H9 (cell line): ENCODE measurements at regions not wholly inside any gene's neighbourhood (a gene's known extent, or its start where the extent isn't known, plus 50 kb on each side); places are given as distances from the start of the nearest gene placed in this dataset.

ENCODE experiments used
- DNase-seq: peaks from one replicate; pipeline ENCODE4 v3.0.0-alpha.2; 2017
- H2AFZ ChIP-seq: one replicate; pipeline ENCODE4 v1.6.1; 2013; ENCODE audit warnings: mild to moderate bottlenecking, low read length, control low read depth, moderate library complexity
- H2AK5ac ChIP-seq: 2 replicates; pipeline ENCODE4 v1.6.1; 2013; ENCODE audit warnings: low read length, control low read depth, mixed read lengths; ENCODE audit not compliant: insufficient read length
- H2BK120ac ChIP-seq: one replicate; pipeline ENCODE4 v1.6.1; 2013; ENCODE audit warnings: low read depth, mild to moderate bottlenecking, low read length, control low read depth, inconsistent platforms; ENCODE audit not compliant: poor library complexity, severe bottlenecking
- H2BK12ac ChIP-seq: 2 replicates; pipeline ENCODE4 v1.6.1; 2013; ENCODE audit warnings: low read length, control low read depth, mixed read lengths, low read depth; ENCODE audit not compliant: insufficient read length
- H2BK15ac ChIP-seq: 2 replicates; pipeline ENCODE4 v1.6.1; 2013; ENCODE audit warnings: low read depth, low read length, control low read depth
- H2BK20ac ChIP-seq: one replicate; pipeline ENCODE4 v1.6.1; 2013; ENCODE audit warnings: low read depth, mild to moderate bottlenecking, low read length, control low read depth, inconsistent platforms; ENCODE audit not compliant: poor library complexity, severe bottlenecking
- H2BK5ac ChIP-seq: 2 replicates; pipeline ENCODE4 v1.6.1; 2013; ENCODE audit warnings: low read length, control low read depth, mixed read lengths; ENCODE audit not compliant: insufficient read length
- H3K14ac ChIP-seq: 2 replicates; pipeline ENCODE4 v1.6.1; 2013; ENCODE audit warnings: low read length, control low read depth; ENCODE audit not compliant: insufficient read depth
- H3K18ac ChIP-seq: 2 replicates; pipeline ENCODE4 v1.6.1; 2013; ENCODE audit warnings: low read depth, mild to moderate bottlenecking, mixed read lengths, low read length, control low read depth; ENCODE audit not compliant: insufficient read length
- H3K23ac ChIP-seq: 2 replicates; pipeline ENCODE4 v1.6.1; 2013; ENCODE audit warnings: low read length, control low read depth, mixed read lengths, low read depth; ENCODE audit not compliant: insufficient read length
- H3K23me2 ChIP-seq: 2 replicates; pipeline ENCODE4 v1.6.1; 2013; ENCODE audit warnings: low read depth, mild to moderate bottlenecking, mixed read lengths, low read length, control low read depth; ENCODE audit not compliant: insufficient read length, poor library complexity, severe bottlenecking
- H3K27ac ChIP-seq: 2 replicates; pipeline ENCODE4 v1.5.1; 2013; ENCODE audit warnings: low read length, control low read depth, mixed read lengths, low read depth; ENCODE audit not compliant: insufficient read length
- H3K27me3 ChIP-seq: 2 replicates; pipeline ENCODE4 v1.6.1; 2013; ENCODE audit warnings: low read length, control low read depth, inconsistent platforms; ENCODE audit not compliant: insufficient read depth
- H3K4ac ChIP-seq: 2 replicates; pipeline ENCODE4 v1.6.1; 2013; ENCODE audit warnings: low read depth, mild to moderate bottlenecking, control low read depth, inconsistent platforms, low read length, moderate library complexity
- H3K4me1 ChIP-seq: 2 replicates; pipeline ENCODE4 v1.6.1; 2013; ENCODE audit warnings: low read length, control low read depth, inconsistent platforms; ENCODE audit not compliant: insufficient read depth
- H3K4me2 ChIP-seq: 2 replicates; pipeline ENCODE4 v1.6.1; 2013; ENCODE audit warnings: low read length, control low read depth, mixed read lengths; ENCODE audit not compliant: insufficient read length, insufficient read depth
- H3K56ac ChIP-seq: 2 replicates; pipeline ENCODE4 v1.6.1; 2013; ENCODE audit warnings: low read depth, mild to moderate bottlenecking, mixed read lengths, low read length, control low read depth; ENCODE audit not compliant: insufficient read length
- H3K79me1 ChIP-seq: 2 replicates; pipeline ENCODE4 v1.6.1; 2013; ENCODE audit warnings: low read depth, mild to moderate bottlenecking, moderate library complexity, low read length, control low read depth, inconsistent platforms; ENCODE audit not compliant: insufficient read depth, poor library complexity, severe bottlenecking
- H3K79me2 ChIP-seq: 2 replicates; pipeline ENCODE4 v1.6.1; 2013; ENCODE audit warnings: low read length, control low read depth, inconsistent platforms; ENCODE audit not compliant: insufficient read depth
- H3K9ac ChIP-seq: 2 replicates; pipeline ENCODE4 v1.6.1; 2013; ENCODE audit warnings: low read length, control low read depth, mixed read lengths; ENCODE audit not compliant: insufficient read length; ENCODE audit errors: extremely low read depth
- H3K9me3 ChIP-seq: one replicate; pipeline ENCODE4 v1.6.1; 2013; ENCODE audit warnings: low read depth, low read length, inconsistent platforms; ENCODE audit not compliant: control insufficient read depth
- H3T11ph ChIP-seq: one replicate; pipeline ENCODE4 v1.6.1; 2013; ENCODE audit warnings: mild to moderate bottlenecking, low read length, control low read depth, inconsistent platforms
- H4K20me1 ChIP-seq: one replicate; pipeline ENCODE4 v1.6.1; 2013; ENCODE audit not compliant: control insufficient read depth, insufficient read length, insufficient read depth
- H4K5ac ChIP-seq: 2 replicates; pipeline ENCODE4 v1.6.1; 2013; ENCODE audit warnings: low read depth, mild to moderate bottlenecking, mixed read lengths, low read length, control low read depth; ENCODE audit not compliant: insufficient read length
- H4K8ac ChIP-seq: replicated peaks from 2 replicates; pipeline ENCODE4 v1.6.1; 2013; ENCODE audit warnings: low read length, control low read depth, mixed read lengths, low read depth; ENCODE audit not compliant: insufficient read length
- H4K91ac ChIP-seq: 2 replicates; pipeline ENCODE4 v1.6.1; 2013; ENCODE audit warnings: low read depth, mild to moderate bottlenecking, moderate library complexity, mixed read lengths, low read length, control low read depth; ENCODE audit not compliant: insufficient read length
- H3K27ac Mint-ChIP-seq, 3 experiments: 2 replicates in 2 of 3; 3 replicates in 1 of 3; pipeline ENCODE4 v1.8.0; 2020 to 2021; ENCODE audit warnings: mixed read lengths in 3 of 3, mild to moderate bottlenecking in 1 of 3, moderate library complexity in 1 of 3
- H3K27me3 Mint-ChIP-seq: 2 replicates; pipeline ENCODE4 v1.8.0; 2021; ENCODE audit warnings: low read depth, mild to moderate bottlenecking, moderate library complexity, mixed read lengths
- H3K36me3 Mint-ChIP-seq, 3 experiments: 2 replicates in 2 of 3; 3 replicates in 1 of 3; pipeline ENCODE4 v1.8.0; 2020 to 2021; ENCODE audit warnings: low read depth in 3 of 3, mixed read lengths in 3 of 3; ENCODE audit not compliant: insufficient read depth in 1 of 3
- H3K4me1 Mint-ChIP-seq, 2 experiments: 2 replicates each; pipeline ENCODE4 v1.8.0; 2020; ENCODE audit warnings: mixed read lengths in 2 of 2
- H3K4me3 Mint-ChIP-seq, 2 experiments: 2 replicates in 1 of 2; 3 replicates in 1 of 2; pipeline ENCODE4 v1.8.0; 2020 to 2021; ENCODE audit warnings: mild to moderate bottlenecking in 2 of 2, mixed read lengths in 2 of 2, moderate library complexity in 1 of 2
- H3K9me3 Mint-ChIP-seq, 2 experiments: 2 replicates in 1 of 2; 3 replicates in 1 of 2; pipeline ENCODE4 v1.8.0; 2020; ENCODE audit warnings: mild to moderate bottlenecking in 2 of 2, mixed read lengths in 2 of 2, moderate library complexity in 1 of 2
- WGBS: extraction: QIAGEN DNeasy Blood & Tissue Kit; methylation state at CpG from one replicate; pipeline ENCODE4 v1.1.7; 2013; ENCODE audit warnings: missing lambda C conversion rate, low lambda C conversion rate, mixed read lengths; ENCODE audit not compliant: insufficient read length; ENCODE audit errors: extremely low coverage; 5-methylcytosine and 5-hydroxymethylcytosine counted together
- TF ChIP-seq, protein P1 (sequence below): fragments of 200-600 bp; sonication (generic); conservative IDR thresholded peaks from 3 replicates; pipeline ENCODE4 v1.8.0; 2021; ENCODE audit warnings: antibody characterized with exemption, mild to moderate bottlenecking

GRCh38 chr6:18720075-18720474, 332.9 kb downstream of the RNF144B start:
- peaks cover 2 to 8% (median 2%) of the 10 kb centered on the region in 3 experiments; a peak in 4 of 7 replicates for H3K36me3 Mint-ChIP-seq
- no peak overlapping the region for H3K4me3 Mint-ChIP-seq

More at GRCh38 chr6:18720075-18720474, 332.9 kb downstream of the RNF144B start:
- Mint-ChIP-seq H3K9me3 (peaks cover 6 to 10% of the 10 kb centered on the region in 2 experiments; a peak in 4 of 5 replicates), H3K27me3 (no peaks in the 10 kb centered on the region), H3K4me1 (peaks cover 9% of the 10 kb centered on the region in 2 experiments), H3K27ac (no peak overlapping the region)
- no peak overlapping the region for H2AK5ac ChIP-seq
- H3K23ac ChIP-seq, result no peak overlapping the region
- no peak overlapping the region for H3K18ac ChIP-seq
- H3K4me2 ChIP-seq, result no peak overlapping the region
- no peaks in the 10 kb centered on the region for H3K79me2 ChIP-seq
- no peaks in the 10 kb centered on the region for H3K23me2 ChIP-seq
- no peaks in the 10 kb centered on the region for H4K20me1 ChIP-seq
- no peak overlapping the region for H2BK5ac ChIP-seq
- no peaks in the 10 kb centered on the region for H3K79me1 ChIP-seq
- no peaks in the 10 kb centered on the region for H3K27me3 ChIP-seq
- no peak overlapping the region for H3K14ac ChIP-seq
- H2BK120ac ChIP-seq, result no peak overlapping the region
- no peak overlapping the region for H2BK12ac ChIP-seq
- no peak overlapping the region for H3K9ac ChIP-seq
- no peak overlapping the region for H4K91ac ChIP-seq
- H4K5ac ChIP-seq, result no peak overlapping the region
- H2AFZ ChIP-seq, result no peak overlapping the region
- H3K27ac ChIP-seq, result no peak overlapping the region
- no peaks in the 10 kb centered on the region for H3K4me1 ChIP-seq
- WGBS, result no CpG with 5 or more reads among the region's 5 CpGs
- H3K9me3 ChIP-seq, result no peaks in the 10 kb centered on the region
- H4K8ac ChIP-seq, result no peak overlapping the region
- H2BK20ac ChIP-seq, result no peak overlapping the region
- H3K4ac ChIP-seq, result no peak overlapping the region
- H3T11ph ChIP-seq, result no peak overlapping the region
- TF ChIP-seq, protein P1, sequence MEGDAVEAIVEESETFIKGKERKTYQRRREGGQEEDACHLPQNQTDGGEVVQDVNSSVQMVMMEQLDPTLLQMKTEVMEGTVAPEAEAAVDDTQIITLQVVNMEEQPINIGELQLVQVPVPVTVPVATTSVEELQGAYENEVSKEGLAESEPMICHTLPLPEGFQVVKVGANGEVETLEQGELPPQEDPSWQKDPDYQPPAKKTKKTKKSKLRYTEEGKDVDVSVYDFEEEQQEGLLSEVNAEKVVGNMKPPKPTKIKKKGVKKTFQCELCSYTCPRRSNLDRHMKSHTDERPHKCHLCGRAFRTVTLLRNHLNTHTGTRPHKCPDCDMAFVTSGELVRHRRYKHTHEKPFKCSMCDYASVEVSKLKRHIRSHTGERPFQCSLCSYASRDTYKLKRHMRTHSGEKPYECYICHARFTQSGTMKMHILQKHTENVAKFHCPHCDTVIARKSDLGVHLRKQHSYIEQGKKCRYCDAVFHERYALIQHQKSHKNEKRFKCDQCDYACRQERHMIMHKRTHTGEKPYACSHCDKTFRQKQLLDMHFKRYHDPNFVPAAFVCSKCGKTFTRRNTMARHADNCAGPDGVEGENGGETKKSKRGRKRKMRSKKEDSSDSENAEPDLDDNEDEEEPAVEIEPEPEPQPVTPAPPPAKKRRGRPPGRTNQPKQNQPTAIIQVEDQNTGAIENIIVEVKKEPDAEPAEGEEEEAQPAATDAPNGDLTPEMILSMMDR, result no peak
- no peak overlapping the region for H2BK15ac ChIP-seq
- DNase-seq, result no peak
- no peak overlapping the region for H3K56ac ChIP-seq
